Adrenal gland (tissue), 5 donors: ENCODE measurements at regions not wholly inside any gene's neighbourhood (a gene's known extent, or its start where the extent isn't known, plus 50 kb on each side); places are given as distances from the start of the nearest gene placed in this dataset.

Experiments
- CTCF ChIP-seq, 6 experiments: fragments of 450-650 bp in 4 of 6; fragments of 200-600 bp in 2 of 6; sonication (generic) in 1 of 6; IDR thresholded peaks; 1 replicate in 5 of 6; 2 replicates in 1 of 6; pipeline versions ENCODE4 v1.5.1 to v1.8.0; 2016 to 2021; ENCODE audit warnings: antibody characterized with exemption in 6 of 6, mild to moderate bottlenecking in 2 of 6, moderate library complexity in 1 of 6
- POLR2A ChIP-seq, 2 donors: fragments of 450-650 bp; IDR thresholded peaks; one replicate each; pipeline ENCODE4 v1.6.1; 2017; ENCODE audit warnings: antibody characterized with exemption in 2 of 2, mild to moderate bottlenecking in 2 of 2, moderate library complexity in 1 of 2
- donor health status: DM: no; HTN: no; CAD: no.

GRCh38 chr20:47972916-47973309 is 187.6 kb upstream of the SULF2 start:
- TF ChIP-seq CTCF (IDR thresholded peaks at IDR 0.05) = no peak
- no peak for TF ChIP-seq POLR2A (IDR thresholded peaks at IDR 0.05)
